ENCODE measurements at regions not wholly inside any gene's neighbourhood (a gene's known extent, or its start where the extent isn't known, plus 50 kb on each side); places are given as distances from the start of the nearest gene placed in this dataset.

DNA sequence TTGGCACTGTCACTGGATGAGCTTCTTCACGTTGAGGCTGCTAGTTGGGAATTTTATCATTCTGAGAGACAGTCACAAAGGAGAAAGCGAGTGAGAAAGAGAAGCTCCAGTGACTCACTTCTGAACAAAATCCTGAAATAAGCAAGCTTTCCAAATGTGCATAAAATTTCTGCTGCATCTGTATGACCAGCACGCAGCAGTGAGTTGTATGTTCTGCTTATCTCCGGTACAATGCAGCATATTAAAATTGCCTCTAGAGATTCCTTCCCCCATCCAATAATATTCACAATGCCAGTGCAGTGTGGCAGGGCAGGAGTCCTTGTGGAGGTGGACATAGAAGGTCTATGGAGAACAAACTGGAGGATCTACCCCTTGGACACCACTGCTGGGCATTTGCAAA, 290.5 kb downstream of the ADGB start:
- TF ChIP-seq, protein P1, sequence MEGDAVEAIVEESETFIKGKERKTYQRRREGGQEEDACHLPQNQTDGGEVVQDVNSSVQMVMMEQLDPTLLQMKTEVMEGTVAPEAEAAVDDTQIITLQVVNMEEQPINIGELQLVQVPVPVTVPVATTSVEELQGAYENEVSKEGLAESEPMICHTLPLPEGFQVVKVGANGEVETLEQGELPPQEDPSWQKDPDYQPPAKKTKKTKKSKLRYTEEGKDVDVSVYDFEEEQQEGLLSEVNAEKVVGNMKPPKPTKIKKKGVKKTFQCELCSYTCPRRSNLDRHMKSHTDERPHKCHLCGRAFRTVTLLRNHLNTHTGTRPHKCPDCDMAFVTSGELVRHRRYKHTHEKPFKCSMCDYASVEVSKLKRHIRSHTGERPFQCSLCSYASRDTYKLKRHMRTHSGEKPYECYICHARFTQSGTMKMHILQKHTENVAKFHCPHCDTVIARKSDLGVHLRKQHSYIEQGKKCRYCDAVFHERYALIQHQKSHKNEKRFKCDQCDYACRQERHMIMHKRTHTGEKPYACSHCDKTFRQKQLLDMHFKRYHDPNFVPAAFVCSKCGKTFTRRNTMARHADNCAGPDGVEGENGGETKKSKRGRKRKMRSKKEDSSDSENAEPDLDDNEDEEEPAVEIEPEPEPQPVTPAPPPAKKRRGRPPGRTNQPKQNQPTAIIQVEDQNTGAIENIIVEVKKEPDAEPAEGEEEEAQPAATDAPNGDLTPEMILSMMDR (IDR thresholded peaks at IDR 0.05; ENCODE audit: low read depth, low read length) = no peak
- TF ChIP-seq, protein P2, sequence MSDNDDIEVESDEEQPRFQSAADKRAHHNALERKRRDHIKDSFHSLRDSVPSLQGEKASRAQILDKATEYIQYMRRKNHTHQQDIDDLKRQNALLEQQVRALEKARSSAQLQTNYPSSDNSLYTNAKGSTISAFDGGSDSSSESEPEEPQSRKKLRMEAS (IDR thresholded peaks at IDR 0.05; ENCODE audit: low read depth, low read length) = no peak
- TF ChIP-seq POLR2A (IDR thresholded peaks at IDR 0.05; ENCODE audit: extremely low read depth, insufficient read length) (no peak), MYC (IDR thresholded peaks at IDR 0.05; ENCODE audit: low read depth, low read length) (no peak)
